Kidney epithelial cell (primary cell): ENCODE measurements at regions not wholly inside any gene's neighbourhood (a gene's known extent, or its start where the extent isn't known, plus 50 kb on each side); places are given as distances from the start of the nearest gene placed in this dataset.

Experiments
- DNase-seq: peaks from one replicate; pipeline ENCODE4 v3.0.0-alpha.2; 2010; ENCODE audit warnings: low read depth
- H3K27me3 ChIP-seq: 2 replicates; pipeline ENCODE4 v1.6.0; 2011; ENCODE audit warnings: low read length; ENCODE audit not compliant: control insufficient read depth, insufficient read depth
- H3K36me3 ChIP-seq: 2 replicates; pipeline ENCODE4 v1.5.1; 2011; ENCODE audit warnings: low read length; ENCODE audit not compliant: control insufficient read depth, insufficient read depth
- H3K4me3 ChIP-seq: 2 replicates; pipeline ENCODE4 v1.5.1; 2011; ENCODE audit warnings: low read depth, mild to moderate bottlenecking, control low read depth, low read length
- TF ChIP-seq, protein P1 (sequence below): IDR thresholded peaks from 2 replicates; pipeline ENCODE4 v1.5.1; 2011; ENCODE audit warnings: mild to moderate bottlenecking, moderate library complexity, low read length, control low read depth, inconsistent platforms; ENCODE audit not compliant: insufficient read depth, poor library complexity, severe bottlenecking

DNA sequence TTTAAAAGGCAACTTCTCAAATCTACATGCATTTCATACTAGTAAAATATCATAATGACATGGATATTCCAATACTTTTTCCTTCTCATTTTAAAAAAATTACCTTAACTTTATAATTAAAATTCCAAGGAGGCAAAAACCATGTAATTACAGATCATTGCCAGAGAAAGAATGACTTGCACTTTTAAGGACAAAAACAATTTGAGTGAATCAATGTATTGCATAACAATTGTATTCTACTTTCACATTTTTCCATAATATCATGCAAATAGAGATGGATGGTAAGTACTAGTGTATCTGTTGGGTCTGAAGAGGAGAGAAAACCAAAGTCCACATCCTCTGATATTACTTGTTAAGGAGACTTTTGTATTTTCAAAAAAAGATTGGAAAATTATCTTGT is 89.5 kb upstream of the NCK2 start:
- H3K27me3 ChIP-seq: no peaks in the 10 kb centered on the region
- H3K4me3 ChIP-seq: no peak overlapping the region
- DNase-seq: no peak
- TF ChIP-seq, protein P1, sequence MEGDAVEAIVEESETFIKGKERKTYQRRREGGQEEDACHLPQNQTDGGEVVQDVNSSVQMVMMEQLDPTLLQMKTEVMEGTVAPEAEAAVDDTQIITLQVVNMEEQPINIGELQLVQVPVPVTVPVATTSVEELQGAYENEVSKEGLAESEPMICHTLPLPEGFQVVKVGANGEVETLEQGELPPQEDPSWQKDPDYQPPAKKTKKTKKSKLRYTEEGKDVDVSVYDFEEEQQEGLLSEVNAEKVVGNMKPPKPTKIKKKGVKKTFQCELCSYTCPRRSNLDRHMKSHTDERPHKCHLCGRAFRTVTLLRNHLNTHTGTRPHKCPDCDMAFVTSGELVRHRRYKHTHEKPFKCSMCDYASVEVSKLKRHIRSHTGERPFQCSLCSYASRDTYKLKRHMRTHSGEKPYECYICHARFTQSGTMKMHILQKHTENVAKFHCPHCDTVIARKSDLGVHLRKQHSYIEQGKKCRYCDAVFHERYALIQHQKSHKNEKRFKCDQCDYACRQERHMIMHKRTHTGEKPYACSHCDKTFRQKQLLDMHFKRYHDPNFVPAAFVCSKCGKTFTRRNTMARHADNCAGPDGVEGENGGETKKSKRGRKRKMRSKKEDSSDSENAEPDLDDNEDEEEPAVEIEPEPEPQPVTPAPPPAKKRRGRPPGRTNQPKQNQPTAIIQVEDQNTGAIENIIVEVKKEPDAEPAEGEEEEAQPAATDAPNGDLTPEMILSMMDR: no peak
- H3K36me3 ChIP-seq: no peaks in the 10 kb centered on the region

DNA sequence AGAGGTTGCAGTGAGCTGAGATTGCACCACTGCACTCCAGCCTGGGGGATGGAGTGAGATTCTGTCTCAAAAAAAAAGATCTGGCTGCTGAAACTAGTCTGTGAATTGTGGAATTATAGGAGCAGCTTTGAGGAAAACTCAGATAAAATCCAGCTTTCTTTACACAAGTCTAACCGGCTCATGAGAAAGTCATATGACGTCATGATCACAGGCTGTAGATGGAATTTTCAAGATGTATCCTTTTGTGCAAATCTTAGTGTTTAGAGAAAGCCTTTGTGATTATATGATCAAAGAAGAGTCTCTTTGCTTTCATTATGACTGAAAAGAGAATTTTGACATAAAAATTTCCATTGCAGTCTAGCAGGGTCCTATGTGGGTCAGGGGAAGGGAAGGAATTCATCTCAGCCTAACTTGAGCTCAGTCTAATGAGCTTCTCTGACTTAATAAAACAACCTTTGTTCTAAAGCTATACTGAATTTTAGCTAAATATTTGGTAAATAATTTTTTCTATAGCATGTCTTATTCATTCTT is 90.2 kb upstream of the NCK2 start:
- Histone ChIP-seq H3K36me3 (no peaks in the 10 kb centered on the region), H3K27me3 (no peaks in the 10 kb centered on the region), H3K4me3 (no peak overlapping the region)
- DNase-seq: no peak
- TF ChIP-seq, protein P1: no peak

DNA sequence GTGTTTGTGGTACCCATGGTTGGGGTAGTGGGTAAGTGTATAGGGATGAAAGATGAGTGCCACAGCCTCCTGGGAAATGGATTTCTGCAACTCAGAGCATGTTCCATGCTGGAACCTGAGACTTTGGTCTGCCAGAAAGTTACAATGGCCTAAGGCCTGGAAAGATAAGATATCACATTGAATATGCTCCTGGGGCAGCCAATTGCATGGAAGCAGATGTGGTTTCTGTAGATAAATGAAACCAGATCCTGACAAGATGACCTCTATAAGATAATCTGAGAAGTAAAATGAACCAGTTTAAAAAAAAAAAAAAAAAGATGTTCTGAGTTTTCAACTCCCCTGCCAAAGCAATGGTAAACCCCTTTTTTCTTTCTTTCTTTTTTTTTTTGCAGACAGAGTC is 91.4 kb upstream of the NCK2 start:
- DNase-seq: no peak
- Histone ChIP-seq H3K4me3 (no peak overlapping the region), H3K27me3 (no peaks in the 10 kb centered on the region), H3K36me3 (no peaks in the 10 kb centered on the region)
- TF ChIP-seq, protein P1: no peak

DNA sequence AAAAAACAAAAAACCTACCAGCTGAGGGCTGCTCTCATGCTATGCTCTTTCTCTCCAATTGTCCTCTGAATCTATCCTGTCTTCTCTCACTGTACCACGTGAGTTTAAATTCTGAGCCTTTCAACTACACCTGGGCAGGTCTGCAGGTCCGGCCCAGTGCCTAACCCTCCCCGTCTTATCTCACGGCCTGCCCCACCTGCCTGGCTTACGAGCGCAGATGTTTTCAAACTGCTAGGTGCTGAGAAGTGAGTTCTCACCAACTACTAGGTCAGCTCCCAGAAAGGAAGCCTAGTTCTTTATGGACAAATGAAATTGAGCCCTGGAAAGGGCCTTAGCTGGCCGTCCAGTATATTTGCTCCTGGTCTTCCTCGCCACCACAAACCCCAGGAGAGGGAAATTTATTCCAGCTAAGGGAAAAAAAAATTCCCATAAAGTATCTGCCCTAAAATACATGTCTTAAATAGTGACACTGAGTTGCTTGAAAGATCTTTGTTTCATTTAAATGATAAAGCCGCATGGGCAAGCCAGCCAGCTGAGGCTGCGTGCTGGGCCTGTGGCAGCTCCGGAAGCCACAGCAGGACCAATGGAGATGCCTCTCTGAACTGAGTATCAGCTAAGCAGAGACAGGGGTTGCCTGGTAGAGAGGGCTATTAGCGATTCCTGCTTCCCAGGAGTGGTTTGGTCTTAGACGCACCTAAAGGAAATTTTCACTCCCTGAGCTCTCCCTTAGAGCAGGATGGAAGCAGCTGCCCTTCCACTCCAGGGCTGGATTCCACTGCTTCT is 92.5 kb upstream of the NCK2 start:
- Histone ChIP-seq H3K36me3 (no peaks in the 10 kb centered on the region), H3K27me3 (no peaks in the 10 kb centered on the region), H3K4me3 (no peak overlapping the region)
- DNase-seq: no peak
- TF ChIP-seq, protein P1: no peak

DNA sequence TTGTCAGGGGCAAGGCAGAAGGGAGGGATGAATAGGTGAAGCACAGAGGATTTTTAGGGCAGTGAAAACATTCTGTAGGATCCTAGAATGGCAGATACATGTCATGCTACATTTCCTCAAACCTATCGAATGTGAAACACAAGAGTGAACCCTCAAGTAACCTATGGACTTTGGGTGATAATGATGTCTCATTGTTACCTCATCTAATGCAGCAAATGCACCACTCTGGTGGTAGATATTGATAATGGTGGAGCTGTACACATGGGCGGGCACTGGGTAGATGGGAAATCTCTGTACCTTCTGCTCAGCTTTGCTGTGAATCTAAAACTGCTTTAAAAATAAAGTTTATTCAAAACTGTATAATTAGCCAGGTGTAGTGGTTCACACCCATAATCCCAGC is 95.2 kb upstream of the NCK2 start:
- Histone ChIP-seq H3K27me3 (no peaks in the 10 kb centered on the region), H3K36me3 (no peaks in the 10 kb centered on the region), H3K4me3 (no peak overlapping the region)
- TF ChIP-seq, protein P1: no peak
- no peak for DNase-seq

DNA sequence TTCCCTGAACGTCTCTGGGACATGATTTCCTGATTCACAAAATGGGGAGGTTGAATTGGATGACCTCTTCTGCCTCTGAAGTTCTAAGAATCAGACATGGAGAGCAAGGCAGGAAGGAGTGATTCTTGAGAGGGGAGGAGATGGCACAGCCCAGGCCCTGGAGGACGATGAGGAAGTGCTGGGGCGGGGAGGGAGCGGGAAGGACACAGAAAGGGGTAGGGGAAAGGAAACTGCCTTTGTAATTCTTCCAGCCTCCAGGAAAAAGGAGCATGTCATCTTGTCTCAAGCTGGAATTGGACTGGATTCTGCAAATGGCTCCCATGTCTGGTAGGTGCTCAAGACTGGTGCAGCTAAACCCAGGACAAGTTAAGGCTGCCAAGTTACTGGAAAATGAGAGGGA is 97.0 kb upstream of the NCK2 start:
- TF ChIP-seq, protein P1: no peak
- no peaks in the 10 kb centered on the region for H3K36me3 ChIP-seq
- H3K4me3 ChIP-seq: no peak overlapping the region
- no peak for DNase-seq
- H3K27me3 ChIP-seq: no peaks in the 10 kb centered on the region
